ENCODE measurements at regions not wholly inside any gene's neighbourhood (a gene's known extent, or its start where the extent isn't known, plus 50 kb on each side); places are given as distances from the start of the nearest gene placed in this dataset.

DNA sequence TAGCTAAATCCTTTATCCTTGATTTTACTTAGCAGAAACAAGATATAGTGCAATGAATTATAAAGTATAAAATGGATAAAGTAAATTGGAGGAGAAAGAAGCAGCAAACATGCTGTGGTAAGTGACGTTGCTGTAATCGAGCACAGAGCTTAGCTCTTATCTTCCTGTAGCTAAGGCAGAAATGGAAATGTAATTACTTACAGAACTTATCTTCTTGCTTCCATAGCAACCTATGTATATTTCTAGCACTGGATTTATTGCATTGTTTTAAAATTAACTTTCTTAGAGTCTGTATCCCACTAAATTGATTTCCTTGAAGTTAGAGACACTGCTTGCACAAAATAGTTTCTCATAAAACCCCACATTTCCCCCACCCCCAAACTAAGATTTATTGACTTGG lies 130.6 kb upstream of the MC4R start:
- TF ChIP-seq, protein P1, sequence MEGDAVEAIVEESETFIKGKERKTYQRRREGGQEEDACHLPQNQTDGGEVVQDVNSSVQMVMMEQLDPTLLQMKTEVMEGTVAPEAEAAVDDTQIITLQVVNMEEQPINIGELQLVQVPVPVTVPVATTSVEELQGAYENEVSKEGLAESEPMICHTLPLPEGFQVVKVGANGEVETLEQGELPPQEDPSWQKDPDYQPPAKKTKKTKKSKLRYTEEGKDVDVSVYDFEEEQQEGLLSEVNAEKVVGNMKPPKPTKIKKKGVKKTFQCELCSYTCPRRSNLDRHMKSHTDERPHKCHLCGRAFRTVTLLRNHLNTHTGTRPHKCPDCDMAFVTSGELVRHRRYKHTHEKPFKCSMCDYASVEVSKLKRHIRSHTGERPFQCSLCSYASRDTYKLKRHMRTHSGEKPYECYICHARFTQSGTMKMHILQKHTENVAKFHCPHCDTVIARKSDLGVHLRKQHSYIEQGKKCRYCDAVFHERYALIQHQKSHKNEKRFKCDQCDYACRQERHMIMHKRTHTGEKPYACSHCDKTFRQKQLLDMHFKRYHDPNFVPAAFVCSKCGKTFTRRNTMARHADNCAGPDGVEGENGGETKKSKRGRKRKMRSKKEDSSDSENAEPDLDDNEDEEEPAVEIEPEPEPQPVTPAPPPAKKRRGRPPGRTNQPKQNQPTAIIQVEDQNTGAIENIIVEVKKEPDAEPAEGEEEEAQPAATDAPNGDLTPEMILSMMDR (conservative IDR thresholded peaks at IDR 0.05) = no peak
- Histone ChIP-seq H3K9me3 (ENCODE audit: control insufficient read depth, low read length) (no peaks in the 10 kb centered on the region), H3K27ac (ENCODE audit: low read depth, low read length) (no peak overlapping the region), H3K4me3 (ENCODE audit: low read length) (no peak overlapping the region), H3K9ac (ENCODE audit: extremely low read depth, low read length, poor library complexity, severe bottlenecking) (no peak overlapping the region), H3K27me3 (ENCODE audit: control insufficient read depth, insufficient read depth, low read length, poor library complexity, severe bottlenecking) (no peaks in the 10 kb centered on the region), H3K36me3 (ENCODE audit: control insufficient read depth, insufficient read depth, low read length) (no peaks in the 10 kb centered on the region), H3K4me1 (ENCODE audit: control insufficient read depth, insufficient read depth, low read length) (no peaks in the 10 kb centered on the region)
- Mint-ChIP-seq H3K27me3 (ENCODE audit: insufficient read depth) (no peaks in the 10 kb centered on the region), H3K9me3 (no peaks in the 10 kb centered on the region), H3K36me3 (ENCODE audit: low read depth) (no peaks in the 10 kb centered on the region), H3K4me1 (no peaks in the 10 kb centered on the region), H3K27ac (no peak overlapping the region), H3K4me3 (no peak overlapping the region)
- WGBS, 2 experiments (ENCODE audit: insufficient coverage in 1 of 2, insufficient read length in 1 of 2) = 78% methylated on average over 2 of the region's 2 CpGs; no CpG with 5 or more reads in 1 of the 2 experiments
- no peak for DNase-seq

DNA sequence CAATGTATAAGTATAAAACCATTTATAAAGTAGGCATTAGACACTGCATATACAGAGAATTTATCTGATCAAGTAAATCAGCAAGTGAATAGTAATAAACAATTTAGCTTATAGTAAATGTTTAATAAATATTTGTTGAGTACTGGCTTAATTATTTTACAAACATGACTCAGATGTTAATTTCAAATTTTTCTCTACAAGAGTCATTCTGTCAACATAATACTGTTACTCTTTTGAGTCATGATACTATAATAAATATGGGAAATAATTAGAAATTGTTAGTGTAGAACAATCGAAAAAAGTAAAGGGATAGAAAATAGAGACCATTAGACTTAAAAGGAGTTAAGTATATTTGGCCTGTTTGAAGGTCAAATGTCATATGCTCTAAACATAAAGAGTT lies 133.6 kb upstream of the MC4R start:
- H3K36me3 ChIP-seq (ENCODE audit: control insufficient read depth, insufficient read depth, low read length) = no peaks in the 10 kb centered on the region
- no peak overlapping the region for H3K4me3 Mint-ChIP-seq
- no peak overlapping the region for H3K9ac ChIP-seq (ENCODE audit: extremely low read depth, low read length, poor library complexity, severe bottlenecking)
- H3K27me3 Mint-ChIP-seq (ENCODE audit: insufficient read depth) = no peaks in the 10 kb centered on the region
- no peak overlapping the region for H3K4me3 ChIP-seq (ENCODE audit: low read length)
- H3K27me3 ChIP-seq (ENCODE audit: control insufficient read depth, insufficient read depth, low read length, poor library complexity, severe bottlenecking) = no peaks in the 10 kb centered on the region
- no peaks in the 10 kb centered on the region for H3K9me3 Mint-ChIP-seq
- 95 to 100% methylated on average over 1 of the region's 1 CpG for WGBS, 2 experiments (ENCODE audit: insufficient coverage in 1 of 2, insufficient read length in 1 of 2)
- no peaks in the 10 kb centered on the region for H3K4me1 Mint-ChIP-seq
- H3K4me1 ChIP-seq (ENCODE audit: control insufficient read depth, insufficient read depth, low read length) = no peaks in the 10 kb centered on the region
- H3K9me3 ChIP-seq (ENCODE audit: control insufficient read depth, low read length) = no peaks in the 10 kb centered on the region
- no peak overlapping the region for H3K27ac ChIP-seq (ENCODE audit: low read depth, low read length)
- TF ChIP-seq, protein P1 (conservative IDR thresholded peaks at IDR 0.05) = no peak
- H3K27ac Mint-ChIP-seq = no peak overlapping the region
- DNase-seq = no peak
- no peaks in the 10 kb centered on the region for H3K36me3 Mint-ChIP-seq (ENCODE audit: low read depth)

DNA sequence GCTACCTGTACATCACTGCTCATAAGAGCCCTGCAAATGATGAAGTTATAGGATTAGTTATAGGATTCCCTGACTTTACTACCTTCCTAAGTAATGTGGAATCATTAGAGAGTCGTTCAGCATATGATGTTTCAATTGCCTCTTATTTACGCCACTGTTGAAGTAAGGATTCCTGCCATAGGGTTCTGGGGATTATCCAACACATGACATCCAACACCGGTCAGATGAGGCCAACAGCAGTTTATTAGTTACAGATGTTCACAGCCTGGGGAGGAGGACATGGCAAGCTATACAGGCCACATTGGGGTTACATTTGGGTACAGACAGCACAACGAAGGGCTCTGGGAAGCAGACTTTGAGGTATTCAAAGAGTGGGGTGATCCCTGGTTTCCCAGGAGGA lies 134.1 kb upstream of the MC4R start:
- Mint-ChIP-seq H3K27ac (no peak overlapping the region), H3K36me3 (ENCODE audit: low read depth) (no peaks in the 10 kb centered on the region), H3K27me3 (ENCODE audit: insufficient read depth) (no peaks in the 10 kb centered on the region), H3K9me3 (no peaks in the 10 kb centered on the region), H3K4me3 (no peak overlapping the region), H3K4me1 (no peaks in the 10 kb centered on the region)
- WGBS, 2 experiments (ENCODE audit: insufficient coverage in 1 of 2, insufficient read length in 1 of 2) = 94 to 100% methylated on average over 2 to 4 of the region's 4 CpGs
- H3K36me3 ChIP-seq (ENCODE audit: control insufficient read depth, insufficient read depth, low read length) = no peaks in the 10 kb centered on the region
- no peak overlapping the region for H3K27ac ChIP-seq (ENCODE audit: low read depth, low read length)
- TF ChIP-seq, protein P1 (conservative IDR thresholded peaks at IDR 0.05) = no peak
- no peaks in the 10 kb centered on the region for H3K9me3 ChIP-seq (ENCODE audit: control insufficient read depth, low read length)
- H3K4me1 ChIP-seq (ENCODE audit: control insufficient read depth, insufficient read depth, low read length) = no peaks in the 10 kb centered on the region
- DNase-seq = no peak
- H3K4me3 ChIP-seq (ENCODE audit: low read length) = no peak overlapping the region
- H3K9ac ChIP-seq (ENCODE audit: extremely low read depth, low read length, poor library complexity, severe bottlenecking) = no peak overlapping the region
- no peaks in the 10 kb centered on the region for H3K27me3 ChIP-seq (ENCODE audit: control insufficient read depth, insufficient read depth, low read length, poor library complexity, severe bottlenecking)
